ENCODE measurements at regions not wholly inside any gene's neighbourhood (a gene's known extent, or its start where the extent isn't known, plus 50 kb on each side); places are given as distances from the start of the nearest gene placed in this dataset.

GRCh38 chr15:39181056-39181747, 399.7 kb upstream of the THBS1 start:
- DNase-seq = no peak
- H3K27me3 ChIP-seq (ENCODE audit: insufficient read depth) = no peaks in the 10 kb centered on the region
- no peaks in the 10 kb centered on the region for H3K36me3 ChIP-seq (replicated peaks in 1 of 2; ENCODE audit: control insufficient read depth in 1 of 2, insufficient read depth in 2 of 2, low read length in 1 of 2)
- peak overlapping the region; percentile 77 to 87 for H3K27ac ChIP-seq (ENCODE audit: low read depth in 2 of 2, low read length in 1 of 2)
- no peak overlapping the region for H3K4me3 ChIP-seq (ENCODE audit: low read depth in 2 of 2, low read length in 1 of 2)
- TF ChIP-seq NRF1 (IDR thresholded peaks at IDR 0.05; ENCODE audit: low read depth, low read length) = no peak
- TF ChIP-seq IRF3 (IDR thresholded peaks at IDR 0.05; ENCODE audit: low read depth, low read length) = no peak
- TF ChIP-seq MXI1 (IDR thresholded peaks at IDR 0.05; ENCODE audit: low read depth, low read length) = no peak
- TF ChIP-seq SMC3 (IDR thresholded peaks at IDR 0.05; ENCODE audit: low read depth, low read length) = no peak
- TF ChIP-seq MAX (IDR thresholded peaks at IDR 0.05; ENCODE audit: low read depth) = no peak
- no peak for TF ChIP-seq TAF1 (IDR thresholded peaks at IDR 0.05; ENCODE audit: borderline replicate concordance, low read depth, low read length)
- TF ChIP-seq MEF2A (IDR thresholded peaks at IDR 0.05; ENCODE audit: borderline replicate concordance, low read depth) = no peak
- no peak for TF ChIP-seq GABPA (IDR thresholded peaks at IDR 0.05; ENCODE audit: low read depth)
- TF ChIP-seq USF2 (IDR thresholded peaks at IDR 0.05; ENCODE audit: borderline replicate concordance, low read depth, low read length) = no peak
- no peak for TF ChIP-seq RCOR1 (IDR thresholded peaks at IDR 0.05; ENCODE audit: low read length)
- TF ChIP-seq RFX5 (IDR thresholded peaks at IDR 0.05; ENCODE audit: low read length) = no peak
- TF ChIP-seq PBX3 (IDR thresholded peaks at IDR 0.05) = no peak
- TF ChIP-seq ZBTB33 (IDR thresholded peaks at IDR 0.05; ENCODE audit: borderline replicate concordance, low read depth) = no peak
- TF ChIP-seq EP300 (IDR thresholded peaks at IDR 0.05; ENCODE audit: borderline replicate concordance in 1 of 2, low read depth in 1 of 2, low read length in 1 of 2) = no peak
- TF ChIP-seq CHD2 (IDR thresholded peaks at IDR 0.05; ENCODE audit: low read length, partially characterized antibody) = no peak
- TF ChIP-seq NFIC (IDR thresholded peaks at IDR 0.05; ENCODE audit: borderline replicate concordance) = no peak
- H3K9me3 ChIP-seq = no peaks in the 10 kb centered on the region
- H3K4me2 ChIP-seq = peak overlapping the region; percentile 32; the same call in 1 of the 2 replicates
- H3F3A ChIP-seq (replicated peaks; ENCODE audit: insufficient read depth) = peaks cover 22% of the 10 kb centered on the region
- ChIA-PET CTCF (interaction anchor here (0.5 to 0.7 kb wide), 3 partner anchors 69 to 492 kb away, joined by 3 read pairs; no protein-coding TSS in a partner anchor), POLR2A (no interaction called here)
- no peak overlapping the region for H2AFZ ChIP-seq (ENCODE audit: low read depth)
- peaks cover 8 to 17% of the 10 kb centered on the region in 2 experiments for H3K4me1 ChIP-seq (ENCODE audit: control insufficient read depth in 1 of 2, insufficient read depth in 2 of 2, low read depth in 1 of 2, low read length in 1 of 2)
- no peaks in the 10 kb centered on the region for H3K79me2 ChIP-seq (ENCODE audit: insufficient read depth)
- H4K20me1 ChIP-seq (ENCODE audit: insufficient read depth) = no peaks in the 10 kb centered on the region
- 63% methylated on average over 1 of the region's 1 CpG for WGBS (ENCODE audit: low lambda C conversion rate)
- no peaks in the 10 kb centered on the region for H3K9me2 ChIP-seq
- H3K9ac ChIP-seq = peak overlapping the region; percentile 36; the same call in 1 of the 2 replicates

Data from SK-N-SH (cell line).